CD4-positive, alpha-beta T cell treated with Interleukin-6 for 4 hours (primary cell): ENCODE measurements at regions not wholly inside any gene's neighbourhood (a gene's known extent, or its start where the extent isn't known, plus 50 kb on each side); places are given as distances from the start of the nearest gene placed in this dataset.

Source experiments
- DNase-seq: peaks from one replicate; pipeline ENCODE4 v3.0.0-alpha.2; 2020; ENCODE audit warnings: mixed read lengths

DNA sequence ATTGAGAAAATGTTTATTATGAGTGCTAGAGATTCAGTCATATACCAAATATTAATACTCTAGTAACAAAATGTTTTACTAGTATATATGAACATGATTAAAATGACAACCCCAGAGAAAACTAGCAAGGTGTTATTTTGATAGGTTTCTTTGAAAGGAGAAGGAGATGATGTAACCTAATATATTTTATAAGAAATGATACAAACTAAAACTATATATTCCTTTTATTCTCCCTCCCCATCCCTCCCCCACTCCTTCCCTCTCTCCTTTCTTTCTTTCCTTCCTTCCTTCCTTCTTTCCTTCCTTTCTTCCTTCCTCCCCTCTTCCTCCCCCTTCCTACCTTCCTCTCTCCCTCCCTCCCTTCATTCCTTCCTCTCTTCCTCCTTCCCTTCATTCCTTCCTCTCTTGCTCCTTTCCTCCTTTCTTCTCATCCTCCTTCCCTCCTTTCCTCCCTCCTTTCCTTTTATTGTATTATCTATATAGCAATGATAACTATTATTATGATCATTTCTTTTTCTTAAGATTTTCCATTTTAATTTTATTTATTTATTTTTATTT is 215.3 kb upstream of the MEF2C start:
- no peak for DNase-seq

DNA sequence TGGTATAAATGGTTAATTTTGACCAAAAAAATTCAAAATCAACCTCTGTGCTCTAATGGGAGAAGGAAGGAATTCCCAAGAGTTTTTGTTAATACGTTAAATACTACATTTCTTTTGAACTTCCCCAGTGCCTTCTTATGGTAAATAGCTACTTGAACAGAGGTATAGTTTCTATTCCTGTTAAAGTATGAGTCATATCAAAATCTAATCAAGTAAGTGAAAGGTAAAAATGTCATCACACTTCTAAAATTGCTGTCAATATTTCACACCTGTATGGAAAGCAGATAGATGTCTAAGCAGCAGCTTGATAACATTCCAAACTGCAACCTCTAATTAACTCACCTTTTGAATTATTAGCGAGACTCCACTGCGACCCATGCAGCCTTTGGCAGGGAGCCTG is 214.1 kb upstream of the MEF2C start:
- DNase-seq, result no peak

DNA sequence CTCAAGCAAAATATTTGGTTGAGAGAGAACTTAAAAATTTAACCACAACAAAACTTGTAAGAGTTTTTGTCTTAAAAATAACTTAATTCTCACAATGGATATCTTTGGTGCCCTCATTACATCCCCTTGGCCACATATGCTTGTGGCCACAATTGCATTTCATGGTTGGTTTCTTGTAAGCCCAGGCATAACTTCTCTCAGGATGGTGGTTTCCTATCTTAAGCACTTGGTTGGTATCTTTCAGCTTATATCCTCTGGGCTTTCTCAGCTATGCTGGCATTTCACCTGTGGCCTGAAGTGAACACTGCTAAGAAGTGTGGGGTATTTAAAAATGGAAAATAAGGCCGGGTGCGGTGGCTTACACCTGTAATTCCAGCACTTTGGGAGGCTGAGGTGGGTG is 212.4 kb upstream of the MEF2C start:
- no peak for DNase-seq

DNA sequence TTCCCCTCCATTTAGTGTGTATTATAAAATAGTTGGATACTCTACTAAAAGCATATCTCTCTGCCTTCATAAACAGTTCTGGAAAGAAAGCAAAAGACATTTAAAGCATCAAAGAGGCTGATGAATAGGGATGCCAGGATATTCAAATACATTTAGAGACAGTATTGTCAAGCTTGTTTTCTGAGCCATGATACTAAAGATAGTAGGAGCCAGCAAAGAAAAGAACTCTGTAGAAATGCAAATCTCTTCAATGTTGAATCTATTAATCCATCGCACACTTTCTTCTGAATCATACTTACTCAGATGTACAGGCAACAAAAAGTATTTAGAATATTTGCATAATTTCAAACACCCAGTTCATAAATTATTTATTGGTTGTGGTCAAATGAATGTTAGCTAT is 207.1 kb upstream of the MEF2C start:
- no peak for DNase-seq

DNA sequence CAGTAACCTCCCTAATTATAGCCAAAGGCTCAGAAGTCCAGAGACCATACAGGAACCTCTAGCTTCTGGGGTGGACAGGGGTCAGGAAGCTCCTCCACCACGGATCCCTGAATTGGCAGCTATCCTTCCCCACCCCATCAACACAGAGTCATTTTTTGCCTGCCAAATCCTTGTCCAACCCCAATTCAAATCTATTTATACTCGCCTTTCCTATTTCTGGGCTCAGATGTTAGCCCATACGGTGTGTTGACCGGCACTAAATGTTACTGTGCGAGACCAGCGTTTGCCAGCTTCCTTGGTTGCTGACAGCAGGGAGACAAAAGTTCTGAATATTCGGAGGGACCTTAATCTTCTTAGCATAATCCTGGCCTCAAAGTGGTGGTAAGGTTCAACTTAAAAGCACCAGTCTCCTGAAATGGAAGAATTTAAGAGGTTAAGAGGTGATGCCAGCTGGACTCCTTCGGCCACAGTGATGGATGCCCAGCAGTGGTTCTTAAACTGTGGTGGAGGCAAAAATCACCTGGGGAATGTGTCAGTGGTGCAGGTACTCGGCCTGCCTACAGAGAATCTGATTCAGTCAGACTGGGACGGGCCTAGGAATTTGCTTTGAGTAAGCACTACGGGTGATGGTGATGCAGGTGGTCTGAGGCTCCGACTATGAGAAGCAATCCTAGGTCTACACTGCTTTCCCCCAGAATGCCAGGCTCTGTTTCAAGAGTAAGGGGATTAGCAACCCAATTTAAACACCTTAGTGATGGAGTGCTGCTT is 204.8 kb upstream of the MEF2C start:
- no peak for DNase-seq

DNA sequence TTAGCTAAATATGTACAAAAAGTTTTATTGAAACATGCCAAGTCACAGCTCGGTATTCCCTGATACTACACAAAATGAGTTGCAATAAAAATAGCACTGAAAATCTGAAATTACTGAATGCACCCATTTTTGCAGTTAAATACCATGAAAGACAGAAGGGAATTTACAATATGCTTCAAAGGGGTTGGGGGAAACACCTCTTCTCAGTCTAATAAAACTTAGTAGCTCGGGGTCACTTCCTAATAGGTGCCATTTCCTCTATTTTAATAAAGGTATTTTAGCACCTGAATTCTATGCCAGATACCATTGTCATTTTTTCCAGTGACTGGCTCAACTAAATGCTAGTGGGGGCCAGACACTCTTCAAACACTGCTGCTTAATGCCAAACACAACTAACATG is 204.1 kb upstream of the MEF2C start:
- no peak for DNase-seq

DNA sequence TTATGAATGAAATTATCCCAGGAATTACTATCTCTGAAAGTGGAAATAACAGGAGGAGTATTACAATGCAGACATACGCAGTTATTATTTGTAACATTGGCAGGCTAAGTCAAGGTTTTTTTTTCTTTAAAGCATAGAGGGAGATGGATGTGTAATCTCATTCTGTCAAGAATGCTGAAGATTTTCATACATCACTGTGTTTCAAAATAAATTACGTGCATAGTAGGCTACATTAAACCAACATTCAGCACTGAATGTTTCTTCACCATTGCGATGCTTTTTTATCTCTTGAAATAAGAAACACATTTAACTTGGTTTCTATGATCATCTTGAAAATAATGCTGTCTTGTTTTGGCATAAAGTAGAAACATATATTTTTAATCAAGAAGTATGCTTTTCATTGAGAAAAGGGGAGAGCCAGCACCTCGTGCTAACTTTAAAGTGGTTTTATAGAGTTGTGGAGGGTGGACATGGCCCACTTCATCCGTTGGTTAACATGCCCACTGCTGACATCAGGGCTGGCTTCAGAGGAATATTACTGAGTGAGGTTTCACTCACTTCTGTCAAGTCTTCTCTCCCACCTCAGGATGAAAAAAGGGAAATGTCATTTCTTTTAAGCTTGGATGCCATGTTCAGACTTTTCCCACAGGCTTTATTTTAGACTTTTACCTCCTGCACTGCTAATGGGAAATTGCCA is 203.6 kb upstream of the MEF2C start:
- DNase-seq, result no peak

DNA sequence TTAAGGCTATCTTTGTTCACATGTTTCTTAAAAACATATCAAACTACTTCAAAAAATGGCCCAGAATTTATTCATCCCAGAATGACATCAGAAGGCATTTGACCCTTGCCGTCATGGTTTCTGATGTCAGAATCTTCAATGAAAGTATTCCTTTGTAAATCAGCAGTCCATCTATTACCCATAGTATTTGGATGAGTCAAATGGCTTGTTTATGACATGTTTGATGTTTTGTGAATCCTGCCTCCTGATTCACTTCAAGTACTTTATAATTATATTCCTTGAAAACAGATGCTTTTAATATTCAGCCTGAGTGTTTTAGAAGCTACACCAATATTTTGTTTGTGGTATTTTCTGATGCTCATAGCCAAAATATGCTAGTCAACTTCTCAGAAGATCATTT is 200.8 kb upstream of the MEF2C start:
- no peak for DNase-seq

DNA sequence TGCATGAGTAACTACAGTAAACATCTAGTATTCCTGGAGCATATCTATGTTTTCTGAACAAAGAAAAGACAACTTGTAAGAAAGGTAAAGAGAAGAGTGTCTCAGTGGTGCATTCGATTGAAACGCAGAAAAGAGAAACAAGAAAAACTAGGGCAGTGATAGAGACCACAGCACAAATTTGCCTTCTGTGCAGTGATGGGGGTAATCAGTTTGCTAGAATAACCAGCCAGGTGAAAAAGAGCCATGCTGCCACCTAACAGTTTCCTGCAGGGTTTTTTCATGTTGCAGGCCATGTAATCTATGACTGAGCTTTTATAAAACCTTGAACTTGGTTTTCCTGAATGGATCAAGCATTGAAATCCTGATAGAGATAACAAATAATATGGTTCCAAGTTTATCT is 198.4 kb upstream of the MEF2C start:
- DNase-seq, result no peak

DNA sequence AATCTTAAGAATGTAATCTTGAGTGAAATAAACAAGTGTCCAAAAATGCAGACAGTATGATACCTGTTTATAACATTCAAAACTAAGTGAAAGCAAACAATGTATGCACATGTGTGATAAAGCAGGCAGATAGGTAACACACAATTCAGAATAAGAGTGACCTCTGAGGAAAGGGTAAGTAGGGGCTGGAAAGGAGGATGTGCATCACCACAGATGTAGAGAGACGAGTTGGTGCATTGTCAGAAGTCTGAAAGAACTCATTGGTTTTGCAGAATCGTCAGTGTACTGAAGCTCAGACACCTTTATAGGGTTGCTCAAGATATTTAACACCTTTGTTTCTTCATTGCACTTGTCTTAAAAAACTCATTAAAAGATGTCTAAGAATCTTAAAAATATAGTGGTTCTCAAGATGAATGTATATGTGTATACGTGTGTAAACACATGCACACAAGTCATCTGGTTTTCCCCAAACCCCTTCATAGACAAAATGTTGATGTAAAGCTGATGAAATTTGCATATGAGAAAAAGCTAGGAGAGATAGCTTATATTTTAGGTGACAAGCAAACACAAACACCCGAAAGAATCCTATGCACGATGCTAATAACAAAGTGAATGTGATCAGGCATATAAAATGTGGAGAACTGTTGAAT is 197.6 kb upstream of the MEF2C start:
- no peak for DNase-seq

DNA sequence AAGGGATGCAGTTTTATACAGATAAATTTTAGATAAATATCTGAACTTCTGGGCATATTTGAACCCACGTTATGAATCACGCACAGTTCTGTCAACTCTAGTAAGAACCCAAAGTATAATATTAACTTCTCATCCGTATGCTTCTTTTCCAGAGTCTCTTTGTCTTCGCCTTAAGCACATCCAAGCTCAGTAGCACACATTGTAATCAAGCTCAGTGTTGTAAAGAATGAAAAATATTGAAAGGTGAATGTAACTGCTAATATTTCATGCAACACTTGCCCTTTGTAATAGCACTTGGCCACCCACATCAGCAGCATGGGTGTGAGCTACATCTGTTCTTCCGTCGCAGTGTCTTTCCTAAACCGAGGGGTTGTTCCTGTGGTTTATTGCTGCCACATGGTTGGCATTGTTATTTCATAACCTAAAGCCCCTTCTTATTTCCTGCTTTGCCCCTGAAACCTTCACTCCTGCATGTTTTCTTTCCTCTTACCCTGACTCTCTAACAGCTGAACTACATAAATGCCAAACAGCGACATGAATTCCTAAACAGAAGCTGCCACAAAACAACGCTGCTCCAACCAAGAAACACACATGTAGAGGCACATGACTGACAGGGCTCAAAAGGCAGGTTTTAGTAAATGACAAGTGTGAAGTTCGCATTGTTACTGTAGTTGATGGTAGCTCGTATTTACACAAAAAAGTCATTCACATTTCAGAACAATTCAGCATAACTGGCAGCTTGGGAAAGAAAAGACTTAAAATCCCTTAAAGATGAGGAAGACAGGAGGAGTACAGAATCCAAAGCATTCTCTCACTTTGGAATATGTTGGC is 190.1 kb upstream of the MEF2C start:
- no peak for DNase-seq

DNA sequence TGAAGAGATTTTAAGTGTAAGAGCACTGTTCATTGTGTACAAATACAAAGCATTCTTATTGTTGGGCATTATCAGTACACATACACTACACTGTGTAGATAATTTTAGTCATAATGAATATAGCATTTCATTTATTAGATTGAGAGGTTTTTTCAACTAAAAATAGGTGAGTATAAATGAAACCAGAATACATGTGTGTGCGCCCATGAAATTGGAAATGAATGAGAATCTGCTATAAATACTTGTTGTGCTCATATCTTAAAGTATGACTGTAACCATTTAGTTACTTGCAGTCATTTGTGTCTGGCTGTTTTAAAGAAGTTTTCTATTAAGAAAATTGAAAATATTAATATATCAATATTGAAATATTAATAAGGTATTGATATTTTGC is 189.0 kb upstream of the MEF2C start:
- no peak for DNase-seq

DNA sequence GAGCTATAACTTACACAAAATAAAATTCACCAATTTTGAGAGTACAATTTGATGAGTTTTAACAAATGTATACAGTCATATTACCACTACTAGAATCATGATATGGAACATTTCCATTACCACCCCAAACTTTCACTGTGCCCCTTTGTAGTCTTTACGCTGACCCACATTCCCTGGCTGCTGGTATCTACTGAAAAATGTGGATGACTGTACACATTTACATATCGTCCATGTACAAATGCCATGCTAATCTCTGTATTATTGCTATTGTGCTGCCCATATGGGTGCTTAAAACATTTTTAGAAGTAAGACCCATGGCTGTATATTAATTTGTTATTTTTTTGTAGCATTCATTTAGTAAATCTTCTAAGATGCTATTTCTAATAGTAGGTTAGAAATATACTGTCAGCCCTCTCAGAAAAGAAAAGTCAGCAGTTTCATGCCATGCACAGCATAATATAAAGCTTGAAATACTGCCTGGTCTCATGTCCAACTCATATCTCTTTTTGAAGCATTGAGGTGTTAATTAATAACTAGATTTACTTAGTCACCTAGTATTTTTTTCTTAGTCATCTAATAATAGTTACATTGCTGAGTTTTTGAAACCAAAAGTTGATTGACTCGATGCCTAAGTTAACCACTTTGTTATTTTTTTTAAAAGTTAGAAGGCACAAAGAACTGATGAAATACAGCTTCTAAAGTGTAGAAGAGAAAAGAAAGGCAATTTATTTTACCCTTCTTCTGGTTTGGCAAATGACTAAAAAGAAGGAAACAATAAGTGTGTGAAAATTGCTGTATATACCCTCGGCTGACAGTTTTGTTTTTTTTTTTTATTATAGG is 188.3 kb upstream of the MEF2C start:
- DNase-seq, result no peak

DNA sequence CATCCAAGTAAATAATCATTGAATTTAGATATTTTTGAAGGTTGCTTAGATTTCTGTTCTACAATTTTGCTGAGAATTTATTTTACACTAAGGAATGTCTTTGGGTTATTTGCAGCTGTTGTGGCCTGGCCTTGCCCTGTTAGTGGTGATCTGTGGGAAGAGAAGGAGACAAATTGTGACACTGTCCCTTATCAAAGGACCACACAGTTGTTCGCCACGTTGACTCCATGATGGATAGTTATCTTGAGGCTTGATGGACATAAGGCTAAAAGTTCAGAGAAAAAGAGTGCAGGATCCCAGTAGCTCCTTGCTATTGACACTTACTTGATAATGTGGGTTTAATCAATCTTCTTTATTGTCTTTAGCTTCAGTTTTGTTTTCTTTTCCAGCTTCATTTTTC is 186.6 kb upstream of the MEF2C start:
- DNase-seq, result no peak

DNA sequence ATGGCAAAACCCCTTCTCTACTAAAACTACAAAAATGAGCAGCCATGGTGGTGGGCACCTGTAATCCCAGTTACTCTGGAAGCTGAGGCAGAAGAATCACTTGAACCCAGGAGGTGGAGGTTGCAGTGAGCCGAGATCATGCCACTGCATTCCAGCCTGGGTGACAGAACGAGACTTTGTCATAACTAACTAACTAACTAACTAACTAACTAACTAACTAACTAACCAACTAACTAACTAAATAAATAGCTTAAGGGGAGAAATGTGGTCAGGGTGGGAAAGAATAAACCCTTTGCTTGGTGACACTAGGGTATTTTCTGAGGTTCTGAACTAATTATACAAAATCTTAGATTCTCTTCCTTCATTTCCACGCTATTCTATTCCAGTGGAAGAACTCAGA is 184.4 kb upstream of the MEF2C start:
- DNase-seq, result no peak

DNA sequence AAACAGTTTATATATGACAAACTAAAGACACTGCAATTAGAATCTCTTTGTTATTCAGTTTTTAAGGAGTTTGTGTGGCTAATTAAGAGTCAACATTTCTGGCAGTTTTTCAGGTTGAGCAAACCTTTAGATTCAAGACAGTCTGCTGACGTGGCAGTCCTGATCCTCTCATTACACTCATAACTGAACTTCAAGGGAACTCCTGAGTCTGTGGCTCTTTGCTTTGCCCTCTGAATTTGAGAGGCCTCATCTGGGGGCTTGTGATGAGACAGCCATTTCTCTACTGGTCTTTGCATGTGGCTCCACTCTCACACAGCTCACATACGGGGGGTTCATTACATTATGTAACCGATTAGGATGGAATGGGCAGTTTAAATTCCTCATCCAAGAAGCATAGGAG is 182.9 kb upstream of the MEF2C start:
- DNase-seq, result no peak

DNA sequence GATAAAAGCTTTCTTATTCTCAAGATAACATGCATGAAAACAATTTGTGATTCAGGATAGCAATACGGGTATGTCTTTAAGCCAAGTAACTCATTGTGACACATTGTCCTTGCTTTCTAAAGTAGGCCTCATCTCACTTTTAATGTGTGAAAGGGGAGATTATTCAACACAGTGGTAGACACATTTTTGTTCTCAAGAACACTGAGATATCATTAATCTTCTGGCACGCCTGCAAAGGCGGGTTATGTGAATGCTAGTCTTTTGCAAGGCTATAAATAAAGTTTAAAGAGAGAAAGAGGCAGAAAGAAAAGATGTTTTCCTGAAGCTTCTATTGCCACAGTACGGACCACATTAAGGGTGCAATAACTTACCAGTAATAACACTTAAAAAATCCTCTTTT is 181.8 kb upstream of the MEF2C start:
- no peak for DNase-seq

DNA sequence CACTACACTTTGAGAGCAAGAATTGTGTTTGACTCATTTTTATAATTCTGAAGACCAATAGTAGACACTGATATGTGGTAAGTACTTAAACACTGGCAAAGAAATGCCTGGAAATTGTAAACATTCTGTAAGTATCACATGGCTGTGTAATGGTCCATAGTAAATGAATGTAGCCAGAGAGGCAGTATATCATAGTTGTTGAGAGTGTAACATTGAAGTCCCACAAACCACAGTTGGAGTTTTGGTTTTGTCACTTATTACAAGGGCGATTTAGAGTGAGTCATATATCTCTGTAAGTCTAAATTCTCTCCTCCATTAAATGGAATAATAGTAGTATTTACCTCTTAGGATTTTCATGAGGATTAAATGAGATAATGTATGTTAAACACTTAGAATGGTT is 181.1 kb upstream of the MEF2C start:
- DNase-seq, result no peak

DNA sequence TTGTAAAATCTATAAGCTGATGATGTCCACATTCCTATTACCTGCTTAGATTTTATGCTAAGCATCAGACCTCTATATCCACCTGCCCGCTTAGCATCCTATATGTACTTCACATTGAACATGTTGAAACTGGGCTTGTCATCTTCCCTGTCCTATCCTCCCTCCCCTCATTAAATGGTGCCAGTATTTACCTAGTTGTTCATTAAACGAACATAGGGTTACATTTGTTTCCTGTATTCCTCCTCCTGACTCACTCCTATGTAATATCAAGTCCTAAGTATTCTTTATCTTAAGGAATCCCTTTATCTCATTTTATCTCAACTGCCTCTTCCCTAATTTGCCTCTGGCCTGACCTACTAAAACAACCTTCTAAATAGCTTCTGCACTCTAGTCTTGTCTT is 177.8 kb upstream of the MEF2C start:
- no peak for DNase-seq

DNA sequence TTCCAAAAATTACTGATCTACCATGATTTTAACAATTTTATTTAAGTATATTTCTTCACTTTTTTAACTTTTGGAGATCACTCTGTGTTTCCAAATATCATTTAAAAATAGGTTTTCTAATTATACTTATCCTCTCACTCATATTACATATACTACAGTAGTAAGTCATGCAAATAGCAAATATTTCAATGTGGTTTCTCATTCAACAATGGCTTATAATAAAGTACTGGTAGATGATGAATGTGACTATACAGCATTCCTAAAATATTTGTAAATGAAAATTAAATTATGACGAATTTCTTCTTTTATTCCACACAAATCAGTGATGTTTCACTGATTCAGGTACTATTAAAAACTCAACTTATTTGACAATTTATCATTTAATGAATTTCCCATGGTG is 176.3 kb upstream of the MEF2C start:
- no peak for DNase-seq

DNA sequence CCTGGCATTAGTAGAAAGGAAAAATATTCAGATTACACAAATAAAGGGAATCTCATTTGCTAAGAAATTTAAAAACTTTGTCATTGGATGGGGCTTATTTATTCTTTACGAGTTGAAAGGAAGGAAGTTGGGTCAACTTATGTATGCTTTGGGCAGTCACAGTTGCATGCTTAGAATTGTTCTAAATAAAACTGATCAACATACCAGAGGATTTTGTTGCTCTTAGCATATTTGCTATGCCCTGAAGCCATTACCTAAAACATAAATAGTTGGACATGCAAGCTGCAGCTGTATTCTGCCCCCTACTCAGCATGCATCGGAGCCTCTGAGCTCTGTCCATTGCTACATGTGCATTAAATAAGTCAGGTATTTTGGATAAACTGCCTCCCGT is 172.7 kb upstream of the MEF2C start:
- no peak for DNase-seq

DNA sequence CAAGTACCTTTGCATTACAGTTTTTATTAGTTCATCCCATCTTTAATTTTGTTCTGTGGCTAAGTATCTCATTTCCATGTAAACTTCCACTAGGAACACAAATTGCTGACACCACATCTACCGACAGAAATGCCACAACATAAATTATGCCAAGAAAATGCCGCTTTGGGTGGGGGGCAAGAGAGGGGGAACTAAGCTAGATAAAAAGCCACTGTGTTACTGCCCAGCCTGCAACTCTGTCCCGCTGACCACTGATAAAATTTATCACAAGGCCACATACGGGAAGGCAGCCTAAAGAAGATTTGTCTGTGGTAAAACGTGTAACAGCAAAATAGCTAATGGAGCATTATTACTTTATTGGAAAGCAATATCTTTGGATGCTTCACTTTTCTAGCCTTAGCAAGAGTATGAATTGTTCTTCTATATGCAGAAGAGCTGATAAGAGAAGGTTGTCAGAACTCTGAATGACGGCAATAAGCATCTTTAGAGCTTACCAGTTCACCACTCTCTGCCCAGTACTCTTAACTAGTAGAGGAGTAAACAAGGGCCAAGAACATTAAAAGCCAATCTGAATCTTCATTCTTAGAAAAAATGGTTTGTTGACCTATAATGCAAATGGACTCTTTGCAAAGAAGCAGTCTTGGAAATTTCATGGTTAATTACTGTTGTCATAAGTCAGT is 172.2 kb upstream of the MEF2C start:
- DNase-seq, result no peak
